ENCODE measurements at regions not wholly inside any gene's neighbourhood (a gene's known extent, or its start where the extent isn't known, plus 50 kb on each side); places are given as distances from the start of the nearest gene placed in this dataset.

DNA sequence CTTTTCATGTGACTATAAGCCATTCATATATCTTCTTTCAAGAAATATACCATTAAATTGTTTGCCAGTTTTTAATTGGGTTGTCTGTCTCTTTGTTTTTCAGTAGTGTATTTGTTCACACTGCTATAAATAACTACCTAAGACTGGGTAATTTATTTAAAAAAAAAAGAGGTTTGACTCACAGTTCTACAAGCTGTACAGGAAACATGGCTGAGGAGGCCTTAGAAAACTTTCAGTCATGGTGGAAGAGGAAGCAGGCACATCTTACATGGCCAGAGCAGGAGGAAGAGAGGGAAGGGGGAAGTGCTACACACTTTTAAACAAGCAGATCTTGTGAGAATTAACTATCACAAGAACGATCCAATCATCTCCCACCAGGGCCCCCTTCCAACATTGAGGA lies 255.3 kb downstream of the EPM2A start:
- no peak overlapping the region for H3K14ac ChIP-seq (ENCODE audit: insufficient read depth, low read length)
- peaks cover 1 to 2% of the 10 kb centered on the region in 2 experiments for H3K4me1 Mint-ChIP-seq
- no peak overlapping the region for H4K5ac ChIP-seq (ENCODE audit: insufficient read length, low read depth, low read length)
- H3K79me2 ChIP-seq (ENCODE audit: insufficient read depth, low read length), result no peaks in the 10 kb centered on the region
- H3K9ac ChIP-seq (ENCODE audit: extremely low read depth, insufficient read length, low read length), result no peak overlapping the region
- no peak overlapping the region for H2BK120ac ChIP-seq (ENCODE audit: low read depth, low read length, poor library complexity, severe bottlenecking)
- H3T11ph ChIP-seq (ENCODE audit: low read length), result no peak overlapping the region
- no peak overlapping the region for H4K8ac ChIP-seq (replicated peaks; ENCODE audit: insufficient read length, low read depth, low read length)
- H3K27ac Mint-ChIP-seq, result no peak overlapping the region; a peak in 1 of 7 replicates
- H3K9me3 Mint-ChIP-seq, result peaks cover 24 to 26% of the 10 kb centered on the region in 2 experiments
- H3K27me3 Mint-ChIP-seq (ENCODE audit: low read depth), result no peaks in the 10 kb centered on the region
- no peak overlapping the region for H3K23ac ChIP-seq (ENCODE audit: insufficient read length, low read depth, low read length)
- H2BK15ac ChIP-seq (ENCODE audit: low read depth, low read length), result no peak overlapping the region
- peaks cover 0 to 2% (median 0%) of the 10 kb centered on the region in 3 experiments; a peak in 2 of 7 replicates for H3K36me3 Mint-ChIP-seq (ENCODE audit: insufficient read depth in 1 of 3, low read depth in 3 of 3)
- H3K18ac ChIP-seq (ENCODE audit: insufficient read length, low read depth, low read length), result no peak overlapping the region
- H3K4me1 ChIP-seq (ENCODE audit: insufficient read depth, low read length), result no peaks in the 10 kb centered on the region
- DNase-seq, result no peak
- H3K23me2 ChIP-seq (ENCODE audit: insufficient read length, low read depth, low read length, poor library complexity, severe bottlenecking), result no peaks in the 10 kb centered on the region
- no peaks in the 10 kb centered on the region for H3K79me1 ChIP-seq (ENCODE audit: insufficient read depth, low read depth, low read length, poor library complexity, severe bottlenecking)
- TF ChIP-seq, protein P1, sequence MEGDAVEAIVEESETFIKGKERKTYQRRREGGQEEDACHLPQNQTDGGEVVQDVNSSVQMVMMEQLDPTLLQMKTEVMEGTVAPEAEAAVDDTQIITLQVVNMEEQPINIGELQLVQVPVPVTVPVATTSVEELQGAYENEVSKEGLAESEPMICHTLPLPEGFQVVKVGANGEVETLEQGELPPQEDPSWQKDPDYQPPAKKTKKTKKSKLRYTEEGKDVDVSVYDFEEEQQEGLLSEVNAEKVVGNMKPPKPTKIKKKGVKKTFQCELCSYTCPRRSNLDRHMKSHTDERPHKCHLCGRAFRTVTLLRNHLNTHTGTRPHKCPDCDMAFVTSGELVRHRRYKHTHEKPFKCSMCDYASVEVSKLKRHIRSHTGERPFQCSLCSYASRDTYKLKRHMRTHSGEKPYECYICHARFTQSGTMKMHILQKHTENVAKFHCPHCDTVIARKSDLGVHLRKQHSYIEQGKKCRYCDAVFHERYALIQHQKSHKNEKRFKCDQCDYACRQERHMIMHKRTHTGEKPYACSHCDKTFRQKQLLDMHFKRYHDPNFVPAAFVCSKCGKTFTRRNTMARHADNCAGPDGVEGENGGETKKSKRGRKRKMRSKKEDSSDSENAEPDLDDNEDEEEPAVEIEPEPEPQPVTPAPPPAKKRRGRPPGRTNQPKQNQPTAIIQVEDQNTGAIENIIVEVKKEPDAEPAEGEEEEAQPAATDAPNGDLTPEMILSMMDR (conservative IDR thresholded peaks at IDR 0.05), result no peak
- H3K27me3 ChIP-seq (ENCODE audit: insufficient read depth, low read length), result no peaks in the 10 kb centered on the region
- H2BK5ac ChIP-seq (ENCODE audit: insufficient read length, low read length), result no peak overlapping the region
- H4K20me1 ChIP-seq (ENCODE audit: control insufficient read depth, insufficient read depth, insufficient read length), result no peaks in the 10 kb centered on the region
- H2BK20ac ChIP-seq (ENCODE audit: low read depth, low read length, poor library complexity, severe bottlenecking), result no peak overlapping the region
- H3K4me2 ChIP-seq (ENCODE audit: insufficient read depth, insufficient read length, low read length), result no peak overlapping the region
- WGBS (ENCODE audit: extremely low coverage, insufficient read length, low lambda C conversion rate), result no CpG with 5 or more reads among the region's 1 CpG
- H4K91ac ChIP-seq (ENCODE audit: insufficient read length, low read depth, low read length), result no peak overlapping the region
- H3K4me3 Mint-ChIP-seq, result no peak overlapping the region
- no peak overlapping the region for H3K4ac ChIP-seq (ENCODE audit: low read depth, low read length)
- H3K56ac ChIP-seq (ENCODE audit: insufficient read length, low read depth, low read length), result no peak overlapping the region
- H2AFZ ChIP-seq (ENCODE audit: low read length), result no peak overlapping the region
- no peak overlapping the region for H2BK12ac ChIP-seq (ENCODE audit: insufficient read length, low read depth, low read length)
- no peak overlapping the region for H3K27ac ChIP-seq (ENCODE audit: insufficient read length, low read depth, low read length)
- H3K9me3 ChIP-seq (ENCODE audit: control insufficient read depth, low read depth, low read length), result no peaks in the 10 kb centered on the region
- no peak overlapping the region for H2AK5ac ChIP-seq (ENCODE audit: insufficient read length, low read length)

Data from H9 (cell line).